SK-N-SH (cell line): ENCODE measurements at regions not wholly inside any gene's neighbourhood (a gene's known extent, or its start where the extent isn't known, plus 50 kb on each side); places are given as distances from the start of the nearest gene placed in this dataset.

Experiments used
- CTCF ChIA-PET: fragments of 300-600, 350-600 bp; formaldehyde crosslinking; extraction: SDS; loops from one replicate; lab custom pipeline; 2021; lab: Yijun Ruan, JAX
- POLR2A ChIA-PET: fragments of 350-600 bp; sonication (Branson Sonifier 250); formaldehyde crosslinking; extraction: SDS; loops from one replicate; lab custom pipeline; 2020; ENCODE audit warnings: antibody characterized with exemption, inconsistent platforms; lab: Yijun Ruan, JAX
- DNase-seq: peaks from one replicate; pipeline ENCODE4 v3.0.0; 2012
- H2AFZ ChIP-seq: fragments of 200-600 bp; sonication (generic); 2 replicates; pipeline ENCODE4 v1.8.1; 2016; ENCODE audit warnings: antibody characterized with exemption, mild to moderate bottlenecking, low read depth
- H3F3A ChIP-seq: fragments of 200-600 bp; sonication (generic); replicated peaks from 2 replicates; pipeline ENCODE3; 2016; ENCODE audit warnings: antibody characterized with exemption, mild to moderate bottlenecking; ENCODE audit not compliant: insufficient read depth
- H3K27ac ChIP-seq, 2 experiments: fragments of 200-500 bp in 1 of 2; fragments of 200-600 bp in 1 of 2; sonication (Bioruptor generic) in 1 of 2; sonication (generic), shearing (Covaris generic) in 1 of 2; 2 replicates each; pipeline versions ENCODE4 v1.5.1 to v1.6.1; 2014 to 2016; ENCODE audit warnings: low read depth in 2 of 2, inconsistent platforms in 1 of 2, low read length in 1 of 2, mild to moderate bottlenecking in 1 of 2, mixed read lengths in 1 of 2
- H3K27me3 ChIP-seq: fragments of 200-600 bp; sonication (generic), shearing (Covaris generic); 2 replicates; pipeline ENCODE4 v1.6.1; 2016; ENCODE audit warnings: mixed run types; ENCODE audit not compliant: insufficient read depth
- H3K36me3 ChIP-seq, 2 experiments: fragments of 200-500 bp in 1 of 2; fragments of 200-600 bp in 1 of 2; sonication (Bioruptor generic) in 1 of 2; sonication (generic) in 1 of 2; replicated peaks in 1 of 2; 2 replicates each; pipeline versions ENCODE3 to v1.5.1; 2014 to 2016; ENCODE audit warnings: low read length in 1 of 2, mild to moderate bottlenecking in 1 of 2; ENCODE audit not compliant: insufficient read depth in 2 of 2, control insufficient read depth in 1 of 2
- H3K4me1 ChIP-seq, 2 experiments: fragments of 200-500 bp in 1 of 2; fragments of 200-600 bp in 1 of 2; sonication (Bioruptor generic) in 1 of 2; sonication (generic), shearing (Covaris generic) in 1 of 2; 2 replicates each; pipeline versions ENCODE4 v1.5.1 to v1.6.1; 2014 to 2016; ENCODE audit warnings: low read depth in 1 of 2, low read length in 1 of 2, mixed run types in 1 of 2; ENCODE audit not compliant: insufficient read depth in 2 of 2, control insufficient read depth in 1 of 2
- H3K4me2 ChIP-seq: fragments of 200-600 bp; sonication (generic), shearing (Covaris generic); 2 replicates; pipeline ENCODE4 v1.6.1; 2017; ENCODE audit warnings: mixed run types
- H3K4me3 ChIP-seq, 2 experiments: fragments of 200-500 bp in 1 of 2; fragments of 200-600 bp in 1 of 2; sonication (Bioruptor generic) in 1 of 2; sonication (generic), shearing (Covaris generic) in 1 of 2; 2 replicates each; pipeline versions ENCODE4 v1.5.1 to v1.8.1; 2014 to 2016; ENCODE audit warnings: low read depth in 2 of 2, inconsistent platforms in 1 of 2, low read length in 1 of 2, mild to moderate bottlenecking in 1 of 2, mixed read lengths in 1 of 2, moderate library complexity in 1 of 2
- H3K79me2 ChIP-seq: fragments of 200-600 bp; sonication (generic); 2 replicates; pipeline ENCODE4 v1.8.1; 2017; ENCODE audit warnings: mild to moderate bottlenecking; ENCODE audit not compliant: insufficient read depth
- H3K9ac ChIP-seq: fragments of 200-600 bp; sonication (generic); 2 replicates; pipeline ENCODE4 v1.6.1; 2017; ENCODE audit warnings: mixed run types
- H3K9me2 ChIP-seq: fragments of 200-600 bp; sonication (generic); 2 replicates; pipeline ENCODE4 v1.6.1; 2017; ENCODE audit warnings: mixed run types
- H3K9me3 ChIP-seq: fragments of 200-600 bp; sonication (generic); 2 replicates; pipeline ENCODE4 v1.6.1; 2017; ENCODE audit warnings: mixed run types, mild to moderate bottlenecking, moderate library complexity
- H4K20me1 ChIP-seq: fragments of 200-600 bp; sonication (generic); 2 replicates; pipeline ENCODE4 v1.6.1; 2017; ENCODE audit warnings: mild to moderate bottlenecking, mixed run types; ENCODE audit not compliant: insufficient read depth
- CHD2 ChIP-seq: fragments of 150-350 bp; IDR thresholded peaks from 2 replicates; pipeline ENCODE4 v1.6.1; 2018; ENCODE audit warnings: low read length; ENCODE audit not compliant: partially characterized antibody
- ELF1 ChIP-seq: IDR thresholded peaks from 2 replicates; pipeline ENCODE4 v1.4.0; 2012
- EP300 ChIP-seq, 2 experiments: IDR thresholded peaks; 2 replicates each; pipeline versions ENCODE4 v1.4.0 to v1.6.1; 2012; ENCODE audit warnings: borderline replicate concordance in 1 of 2, low read depth in 1 of 2, low read length in 1 of 2
- EZH2phosphoT487 ChIP-seq: fragments of 200-600 bp; sonication (generic); IDR thresholded peaks from 2 replicates; pipeline ENCODE4 v1.6.1; 2017; ENCODE audit warnings: low read depth, mixed run types, mild to moderate bottlenecking, antibody characterized with exemption, moderate library complexity, borderline replicate concordance
- FOSL2 ChIP-seq: IDR thresholded peaks from 2 replicates; pipeline ENCODE4 v1.4.0; 2012; ENCODE audit warnings: low read depth, mild to moderate bottlenecking, moderate library complexity, borderline replicate concordance
- FOXJ3 ChIP-seq: sonication (generic); formaldehyde crosslinking; IDR thresholded peaks from 2 replicates; pipeline ENCODE4 v1.5.1; 2020; ENCODE audit warnings: mild to moderate bottlenecking, missing genetic modification reagents
- GABPA ChIP-seq: IDR thresholded peaks from 2 replicates; pipeline ENCODE4 v1.4.0; 2012; ENCODE audit warnings: low read depth, mild to moderate bottlenecking
- GATA2 ChIP-seq: sonication (generic); formaldehyde crosslinking; IDR thresholded peaks from 2 replicates; pipeline ENCODE4 v1.5.0; 2020; ENCODE audit warnings: mild to moderate bottlenecking, missing genetic modification reagents
- JUND ChIP-seq: IDR thresholded peaks from 2 replicates; pipeline ENCODE4 v1.4.0; 2012
- NFIC ChIP-seq: IDR thresholded peaks from 2 replicates; pipeline ENCODE4 v1.4.0; 2012; ENCODE audit warnings: borderline replicate concordance
- PBX3 ChIP-seq: IDR thresholded peaks from 2 replicates; pipeline ENCODE4; 2012
- RCOR1 ChIP-seq: fragments of 150-350 bp; IDR thresholded peaks from 2 replicates; pipeline ENCODE4 v1.6.1; 2017; ENCODE audit warnings: antibody characterized with exemption, low read length
- REST ChIP-seq: IDR thresholded peaks from 2 replicates; pipeline ENCODE4 v1.6.1; 2012; ENCODE audit warnings: mild to moderate bottlenecking, low read depth, low read length, moderate library complexity
- RFX5 ChIP-seq: IDR thresholded peaks from 2 replicates; pipeline ENCODE4 v1.6.1; 2012; ENCODE audit warnings: mild to moderate bottlenecking, improper control_type of control experiment, low read length
- RXRA ChIP-seq: IDR thresholded peaks from 2 replicates; pipeline ENCODE4 v1.4.0; 2012; ENCODE audit warnings: low read depth, mild to moderate bottlenecking, borderline replicate concordance
- SIN3A ChIP-seq: IDR thresholded peaks from 2 replicates; pipeline ENCODE4 v1.6.1; 2012; ENCODE audit warnings: low read depth, mild to moderate bottlenecking, low read length, moderate library complexity, borderline replicate concordance
- SMC3 ChIP-seq: IDR thresholded peaks from 2 replicates; pipeline ENCODE4 v1.6.1; 2012; ENCODE audit warnings: low read depth, low read length, improper control_type of control experiment
- TAF1 ChIP-seq: IDR thresholded peaks from 2 replicates; pipeline ENCODE4 v1.6.1; 2012; ENCODE audit warnings: low read depth, mild to moderate bottlenecking, low read length, moderate library complexity, borderline replicate concordance
- YY1 ChIP-seq: IDR thresholded peaks from 2 replicates; pipeline ENCODE4 v1.4.0; 2012; ENCODE audit warnings: low read depth, mild to moderate bottlenecking
- ZBTB33 ChIP-seq: IDR thresholded peaks from 2 replicates; pipeline ENCODE4 v1.4.0; 2012; ENCODE audit warnings: low read depth, borderline replicate concordance
- TF ChIP-seq, protein P1 (sequence below): fragments of 150-350 bp; IDR thresholded peaks from 2 replicates; pipeline ENCODE4 v1.6.1; 2017; ENCODE audit warnings: antibody characterized with exemption, low read length, low read depth, borderline replicate concordance

- TF ChIP-seq ZBTB33 (no peak), GATA2 (CRISPR knock-in tag) (no peak), EP300 (IDR thresholded peaks at IDR 0.05; ENCODE audit: borderline replicate concordance in 1 of 2, low read depth in 1 of 2, low read length in 1 of 2) (no peak), FOSL2 (no peak), CHD2 (no peak), EZH2phosphoT487 (no peak), PBX3 (no peak), SIN3A (no peak), RFX5 (no peak), NFIC (no peak)
- TF ChIP-seq, protein P1, sequence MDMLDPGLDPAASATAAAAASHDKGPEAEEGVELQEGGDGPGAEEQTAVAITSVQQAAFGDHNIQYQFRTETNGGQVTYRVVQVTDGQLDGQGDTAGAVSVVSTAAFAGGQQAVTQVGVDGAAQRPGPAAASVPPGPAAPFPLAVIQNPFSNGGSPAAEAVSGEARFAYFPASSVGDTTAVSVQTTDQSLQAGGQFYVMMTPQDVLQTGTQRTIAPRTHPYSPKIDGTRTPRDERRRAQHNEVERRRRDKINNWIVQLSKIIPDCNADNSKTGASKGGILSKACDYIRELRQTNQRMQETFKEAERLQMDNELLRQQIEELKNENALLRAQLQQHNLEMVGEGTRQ, result no peak
Observed at GRCh38 chr7:46452561-46453135, 531.6 kb upstream of the IGFBP3 start (continued).

DNA sequence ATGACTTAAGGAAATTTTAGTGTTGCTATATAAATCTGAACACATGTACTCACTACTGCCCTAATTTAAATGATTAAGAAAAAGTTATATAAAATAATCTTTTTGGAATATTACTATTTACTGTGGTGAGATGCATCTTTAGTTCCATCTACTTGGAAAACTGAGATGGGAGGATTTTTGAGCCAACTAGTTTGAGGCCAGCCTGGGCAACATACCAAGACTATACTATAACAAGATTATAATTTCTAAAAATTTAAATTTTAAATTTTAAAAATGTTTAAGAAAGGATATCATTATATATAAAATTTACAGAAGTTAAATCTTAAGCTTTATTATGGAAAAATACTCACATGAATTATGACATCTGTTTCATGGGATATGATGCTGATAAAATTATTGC is 530.8 kb upstream of the IGFBP3 start:
- Histone ChIP-seq H3K4me3 (no peak overlapping the region), H3K27ac (no peak overlapping the region), H3K36me3 (no peaks in the 10 kb centered on the region), H3K9ac (no peak overlapping the region), H3F3A (peaks cover 10% of the 10 kb centered on the region), H3K27me3 (no peaks in the 10 kb centered on the region), H3K9me3 (no peaks in the 10 kb centered on the region), H3K4me2 (no peak overlapping the region), H3K79me2 (no peaks in the 10 kb centered on the region), H4K20me1 (no peaks in the 10 kb centered on the region), H2AFZ (no peak overlapping the region), H3K4me1 (peaks cover 2 to 6% of the 10 kb centered on the region in 2 experiments; a peak in 1 of 4 replicates), H3K9me2 (no peaks in the 10 kb centered on the region)
- TF ChIP-seq RCOR1 (no peak), ELF1 (no peak), RXRA (no peak), EP300 (IDR thresholded peaks at IDR 0.05; ENCODE audit: borderline replicate concordance in 1 of 2, low read depth in 1 of 2, low read length in 1 of 2) (no peak), GATA2 (CRISPR knock-in tag) (no peak), REST (no peak), YY1 (no peak), NFIC (no peak), TAF1 (no peak), GABPA (no peak), SIN3A (no peak), FOSL2 (no peak), SMC3 (no peak), FOXJ3 (no peak), JUND (no peak)
- ChIA-PET POLR2A (no interaction called here), CTCF (no interaction called here)
- no peak for DNase-seq
